K562 (cell line): ENCODE measurements at regions not wholly inside any gene's neighbourhood (a gene's known extent, or its start where the extent isn't known, plus 50 kb on each side); places are given as distances from the start of the nearest gene placed in this dataset.

Source experiments
- ATAC-seq: fragments of 200-7000 bp; cut with Tn5 transposase; 3 replicates; pipeline ENCODE4 v1.9.1; 2020; ENCODE audit warnings: moderate library complexity
- BruUV-seq: library from RNA; stranded (reverse); fragments of 400-500 nt; replicated peaks from 2 replicates; lab custom pipeline; 2021; lab: Mats Ljungman, UMichigan
- CTCF ChIA-PET: fragments of 300-600 bp; formaldehyde crosslinking; extraction: SDS; loops from one replicate; lab custom pipeline; 2021; ENCODE audit warnings: low intra/inter-chr PET ratio; lab: Yijun Ruan, JAX
- POLR2A ChIA-PET: fragments of 300-600, 350-650 bp; sonication (Branson Sonifier 250); formaldehyde crosslinking; extraction: SDS; loops from one replicate; lab custom pipeline; 2021; ENCODE audit warnings: antibody characterized with exemption, inconsistent platforms; lab: Yijun Ruan, JAX
- DNase-seq, 4 experiments: peaks; one replicate each; pipeline versions ENCODE4 v3.0.0 to v3.0.0-alpha.2; 2011 to 2018; ENCODE audit warnings: low spot score in 3 of 4, mixed read lengths in 3 of 4; ENCODE audit errors: extremely low read depth in 1 of 4
- FAIRE-seq: peaks from 2 replicates; lab custom pipeline; 2011; peaks lifted over from hg19 to GRCh38; lab: Jason Lieb, UNC
- H2AFZ ChIP-seq: 2 replicates; pipeline ENCODE4 v1.6.0; 2011; ENCODE audit warnings: low read depth, low read length, control low read depth, inconsistent platforms
- H3K27ac ChIP-seq: fragments of 200-600 bp; 3 replicates; pipeline ENCODE4 v1.8.0; 2011; ENCODE audit warnings: low read depth, mild to moderate bottlenecking, control low read depth, inconsistent platforms, low read length, moderate library complexity, mixed read lengths; ENCODE audit errors: extremely low read depth
- H3K27me3 ChIP-seq, 2 experiments: fragments of 300-600 bp in 1 of 2; 2 replicates in 1 of 2; 3 replicates in 1 of 2; pipeline versions ENCODE4 v1.6.0 to v1.8.0; 2011; ENCODE audit warnings: inconsistent platforms in 2 of 2, low read length in 2 of 2, mild to moderate bottlenecking in 1 of 2, mixed read lengths in 1 of 2, moderate library complexity in 1 of 2; ENCODE audit not compliant: control insufficient read depth in 2 of 2, insufficient read depth in 2 of 2
- H3K36me3 ChIP-seq: fragments of 300-600 bp; 3 replicates; pipeline ENCODE4 v1.8.0; 2011; ENCODE audit warnings: mild to moderate bottlenecking, low read length, inconsistent platforms; ENCODE audit not compliant: control insufficient read depth, insufficient read depth
- H3K4me1 ChIP-seq, 2 experiments: fragments of 200-600 bp in 1 of 2; replicated peaks in 1 of 2; 2 replicates in 1 of 2; 3 replicates in 1 of 2; pipeline versions ENCODE4 v1.5.1 to v1.8.0; 2011; ENCODE audit warnings: inconsistent platforms in 2 of 2, low read length in 2 of 2, mild to moderate bottlenecking in 1 of 2, mixed read lengths in 1 of 2, moderate library complexity in 1 of 2; ENCODE audit not compliant: control insufficient read depth in 2 of 2, insufficient read depth in 2 of 2
- H3K4me2 ChIP-seq: 2 replicates; pipeline ENCODE4 v1.6.1; 2011; ENCODE audit warnings: low read length, control low read depth, inconsistent platforms, mixed read lengths; ENCODE audit not compliant: insufficient read depth
- H3K4me3 ChIP-seq: fragments of 200-600 bp; sonication (generic), shearing (Covaris generic); 2 replicates; pipeline ENCODE4 v1.5.1; 2016; ENCODE audit warnings: control low read depth, inconsistent platforms
- H3K79me2 ChIP-seq: fragments of 200-600 bp; 3 replicates; pipeline ENCODE4 v1.8.0; 2011; ENCODE audit warnings: low read length, inconsistent platforms; ENCODE audit not compliant: control insufficient read depth, insufficient read depth
- H3K9ac ChIP-seq, 2 experiments: 2 replicates each; pipeline versions ENCODE4 v1.6.0 to v1.6.1; 2011; ENCODE audit warnings: low read depth in 2 of 2, low read length in 2 of 2, control low read depth in 1 of 2, inconsistent platforms in 1 of 2, mild to moderate bottlenecking in 1 of 2, mixed read lengths in 1 of 2; ENCODE audit not compliant: insufficient read depth in 1 of 2
- H3K9me1 ChIP-seq: one replicate; pipeline ENCODE4 v1.6.0; 2011; ENCODE audit warnings: inconsistent platforms, mild to moderate bottlenecking, low read length, moderate library complexity; ENCODE audit not compliant: control insufficient read depth, insufficient read depth
- H3K9me3 ChIP-seq: replicated peaks from 2 replicates; pipeline ENCODE4 v1.5.1; 2011; ENCODE audit warnings: low read depth, low read length, inconsistent platforms; ENCODE audit not compliant: control insufficient read depth, insufficient read depth
- H4K20me1 ChIP-seq: replicated peaks from 2 replicates; pipeline ENCODE4 v1.6.1; 2011; ENCODE audit warnings: low read length, inconsistent platforms, mixed read lengths; ENCODE audit not compliant: control insufficient read depth, insufficient read depth
- CBFA2T3 ChIP-seq: fragments of 450-650 bp; IDR thresholded peaks from 2 replicates; pipeline ENCODE4 v1.6.1; 2017
- FOXP1 ChIP-seq: sonication (generic); formaldehyde crosslinking; IDR thresholded peaks from 2 replicates; pipeline ENCODE4 v1.8.0; 2022; ENCODE audit warnings: mild to moderate bottlenecking, missing genetic modification reagents
- HNRNPLL ChIP-seq: fragments of 200-400 bp; formaldehyde crosslinking; IDR thresholded peaks from 2 replicates; pipeline ENCODE4 v1.6.1; 2017; ENCODE audit warnings: low read length, low read depth, mild to moderate bottlenecking; ENCODE audit not compliant: poor library complexity, severe bottlenecking
- ILF3 ChIP-seq: fragments of 450-650 bp; IDR thresholded peaks from 2 replicates; pipeline ENCODE4 v1.6.1; 2018; ENCODE audit warnings: antibody characterized with exemption, mild to moderate bottlenecking, moderate library complexity, borderline replicate concordance
- MCM3 ChIP-seq: fragments of 450-650 bp; IDR thresholded peaks from 2 replicates; pipeline ENCODE4 v1.6.1; 2016
- NBN ChIP-seq: fragments of 450-650 bp; IDR thresholded peaks from 2 replicates; pipeline ENCODE4 v1.6.1; 2016; ENCODE audit warnings: low read depth, mild to moderate bottlenecking
- POLR2AphosphoS5 ChIP-seq: IDR thresholded peaks from 2 replicates; pipeline ENCODE4 v1.6.1; 2011; ENCODE audit warnings: mild to moderate bottlenecking, low read depth, low read length, moderate library complexity; ENCODE audit not compliant: control insufficient read depth, insufficient read depth
- RAD21 ChIP-seq, 2 experiments: fragments of 250-450 bp in 1 of 2; fragments of 450-650 bp in 1 of 2; sonication (Bioruptor Pico) in 1 of 2; formaldehyde crosslinking in 1 of 2; IDR thresholded peaks in 1 of 2; conservative IDR thresholded peaks in 1 of 2; 2 replicates each; pipeline versions ENCODE4 v1.4.0 to v1.8.0; 2020 to 2022; ENCODE audit warnings: mild to moderate bottlenecking in 2 of 2, moderate library complexity in 1 of 2
- RBM25 ChIP-seq: fragments of 200-400 bp; formaldehyde crosslinking; IDR thresholded peaks from 2 replicates; pipeline ENCODE4 v1.6.1; 2018; ENCODE audit warnings: low read length, low read depth, moderate library complexity; ENCODE audit not compliant: severe bottlenecking
- TAF1 ChIP-seq: IDR thresholded peaks from 2 replicates; pipeline ENCODE4 v1.6.1; 2011; ENCODE audit warnings: mild to moderate bottlenecking, low read length, moderate library complexity; ENCODE audit not compliant: insufficient read depth, control insufficient read depth, severe bottlenecking; ENCODE audit errors: extremely low read depth
- TCF7 ChIP-seq: sonication (generic); IDR thresholded peaks from 2 replicates; pipeline ENCODE4 v1.6.1; 2016; ENCODE audit warnings: antibody characterized with exemption, borderline replicate concordance
- ZNF507 ChIP-seq: conservative IDR thresholded peaks from 2 replicates; pipeline ENCODE4 v1.6.1; 2017; ENCODE audit warnings: missing genetic modification characterization, missing compliant biosample characterization
- WGBS: fragments of 100-300 bp; shearing (Covaris generic); methylation state at CpG from one replicate; pipeline ENCODE4 v1.1.6; 2016; ENCODE audit warnings: low coverage, mixed read lengths; ENCODE audit not compliant: insufficient coverage; ENCODE audit errors: missing lambda C conversion rate; 5-methylcytosine and 5-hydroxymethylcytosine counted together
- in situ Hi-C: fragments of 300-500 bp; cut with MboI; formaldehyde crosslinking; loops from 4 replicates; pipeline ENCODE4 v1.15.0; 2018; ENCODE audit warnings: inconsistent platforms, mixed read lengths
- intact Hi-C: fragments of 100-400 bp; cut with micrococcal nuclease; formaldehyde crosslinking; loops from 2 replicates; pipeline ENCODE4 v1.14.2; 2022
- TF ChIP-seq, protein P1 (sequence below): fragments of 250-450 bp; sonication (Bioruptor Pico); IDR thresholded peaks from 2 replicates; pipeline ENCODE4 v1.5.0; 2022; ENCODE audit warnings: mild to moderate bottlenecking
- TF ChIP-seq, protein P2 (sequence below): sonication (generic); formaldehyde crosslinking; IDR thresholded peaks from 2 replicates; pipeline ENCODE4 v1.8.0; 2022; ENCODE audit warnings: mild to moderate bottlenecking, missing genetic modification reagents
- TF ChIP-seq, protein P3 (sequence below), 3 experiments: IDR thresholded peaks in 2 of 3; conservative IDR thresholded peaks in 1 of 3; 2 replicates each; pipeline ENCODE4 v1.5.1; 2011 to 2012; ENCODE audit warnings: low read length in 3 of 3, mild to moderate bottlenecking in 3 of 3, control low read depth in 2 of 3, improper control_type of control experiment in 1 of 3, inconsistent platforms in 1 of 3, low read depth in 1 of 3, mixed read lengths in 1 of 3, moderate library complexity in 1 of 3; ENCODE audit not compliant: insufficient read depth in 2 of 3

DNA sequence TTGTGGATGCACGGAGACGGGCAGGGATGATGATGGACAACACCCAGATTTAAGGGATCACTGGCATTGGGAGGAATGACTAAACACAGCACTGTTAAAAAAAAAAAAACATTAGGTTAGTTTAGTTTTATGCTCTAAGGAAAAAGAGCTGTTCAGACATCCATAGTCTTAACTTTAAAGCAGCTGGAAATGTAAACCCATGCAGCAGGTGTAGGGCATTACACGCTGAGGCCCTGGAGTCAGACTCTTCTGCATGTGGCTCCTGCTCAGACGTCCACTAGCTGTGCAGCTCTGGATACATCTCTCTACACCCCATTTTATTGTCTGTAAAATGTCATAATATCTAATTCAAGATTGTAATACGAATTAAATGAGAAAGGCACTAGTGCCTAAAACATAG, 191.8 kb upstream of the RASGRP1 start:
- Histone ChIP-seq H3K9me1 (no peaks in the 10 kb centered on the region), H2AFZ (no peak overlapping the region), H3K27me3 (peaks cover 3 to 4% of the 10 kb centered on the region in 2 experiments; a peak in 3 of 5 replicates), H3K36me3 (no peaks in the 10 kb centered on the region), H3K4me1 (no peaks in the 10 kb centered on the region), H3K79me2 (no peaks in the 10 kb centered on the region), H3K27ac (no peak overlapping the region), H3K4me2 (no peak overlapping the region), H4K20me1 (no peaks in the 10 kb centered on the region), H3K9me3 (no peaks in the 10 kb centered on the region), H3K4me3 (no peak overlapping the region), H3K9ac (no peak overlapping the region)
- POLR2A ChIA-PET, result no interaction called here
- DNase-seq, result no peak
- no peak for TF ChIP-seq MCM3
- no peak for TF ChIP-seq HNRNPLL
- no peak for TF ChIP-seq ILF3
- no peak for TF ChIP-seq TCF7
- TF ChIP-seq, protein P1, sequence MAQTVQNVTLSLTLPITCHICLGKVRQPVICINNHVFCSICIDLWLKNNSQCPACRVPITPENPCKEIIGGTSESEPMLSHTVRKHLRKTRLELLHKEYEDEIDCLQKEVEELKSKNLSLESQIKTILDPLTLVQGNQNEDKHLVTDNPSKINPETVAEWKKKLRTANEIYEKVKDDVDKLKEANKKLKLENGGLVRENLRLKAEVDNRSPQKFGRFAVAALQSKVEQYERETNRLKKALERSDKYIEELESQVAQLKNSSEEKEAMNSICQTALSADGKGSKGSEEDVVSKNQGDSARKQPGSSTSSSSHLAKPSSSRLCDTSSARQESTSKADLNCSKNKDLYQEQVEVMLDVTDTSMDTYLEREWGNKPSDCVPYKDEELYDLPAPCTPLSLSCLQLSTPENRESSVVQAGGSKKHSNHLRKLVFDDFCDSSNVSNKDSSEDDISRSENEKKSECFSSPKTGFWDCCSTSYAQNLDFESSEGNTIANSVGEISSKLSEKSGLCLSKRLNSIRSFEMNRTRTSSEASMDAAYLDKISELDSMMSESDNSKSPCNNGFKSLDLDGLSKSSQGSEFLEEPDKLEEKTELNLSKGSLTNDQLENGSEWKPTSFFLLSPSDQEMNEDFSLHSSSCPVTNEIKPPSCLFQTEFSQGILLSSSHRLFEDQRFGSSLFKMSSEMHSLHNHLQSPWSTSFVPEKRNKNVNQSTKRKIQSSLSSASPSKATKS, result no peak
- TF ChIP-seq, protein P2, sequence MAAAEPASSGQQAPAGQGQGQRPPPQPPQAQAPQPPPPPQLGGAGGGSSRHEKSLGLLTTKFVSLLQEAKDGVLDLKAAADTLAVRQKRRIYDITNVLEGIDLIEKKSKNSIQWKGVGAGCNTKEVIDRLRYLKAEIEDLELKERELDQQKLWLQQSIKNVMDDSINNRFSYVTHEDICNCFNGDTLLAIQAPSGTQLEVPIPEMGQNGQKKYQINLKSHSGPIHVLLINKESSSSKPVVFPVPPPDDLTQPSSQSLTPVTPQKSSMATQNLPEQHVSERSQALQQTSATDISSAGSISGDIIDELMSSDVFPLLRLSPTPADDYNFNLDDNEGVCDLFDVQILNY (CRISPR knock-in tag), result no peak
- TF ChIP-seq, protein P3, sequence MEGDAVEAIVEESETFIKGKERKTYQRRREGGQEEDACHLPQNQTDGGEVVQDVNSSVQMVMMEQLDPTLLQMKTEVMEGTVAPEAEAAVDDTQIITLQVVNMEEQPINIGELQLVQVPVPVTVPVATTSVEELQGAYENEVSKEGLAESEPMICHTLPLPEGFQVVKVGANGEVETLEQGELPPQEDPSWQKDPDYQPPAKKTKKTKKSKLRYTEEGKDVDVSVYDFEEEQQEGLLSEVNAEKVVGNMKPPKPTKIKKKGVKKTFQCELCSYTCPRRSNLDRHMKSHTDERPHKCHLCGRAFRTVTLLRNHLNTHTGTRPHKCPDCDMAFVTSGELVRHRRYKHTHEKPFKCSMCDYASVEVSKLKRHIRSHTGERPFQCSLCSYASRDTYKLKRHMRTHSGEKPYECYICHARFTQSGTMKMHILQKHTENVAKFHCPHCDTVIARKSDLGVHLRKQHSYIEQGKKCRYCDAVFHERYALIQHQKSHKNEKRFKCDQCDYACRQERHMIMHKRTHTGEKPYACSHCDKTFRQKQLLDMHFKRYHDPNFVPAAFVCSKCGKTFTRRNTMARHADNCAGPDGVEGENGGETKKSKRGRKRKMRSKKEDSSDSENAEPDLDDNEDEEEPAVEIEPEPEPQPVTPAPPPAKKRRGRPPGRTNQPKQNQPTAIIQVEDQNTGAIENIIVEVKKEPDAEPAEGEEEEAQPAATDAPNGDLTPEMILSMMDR (IDR thresholded peaks at IDR 0.05 in 2 of 3, conservative IDR thresholded peaks at IDR 0.05 in 1 of 3; ENCODE audit: insufficient read depth in 2 of 3, low read depth in 1 of 3, low read length in 3 of 3), result no peak
- TF ChIP-seq ZNF507 (tag), result no peak
- no peak for TF ChIP-seq FOXP1
- TF ChIP-seq POLR2AphosphoS5, result no peak
- TF ChIP-seq TAF1, result no peak
- no peak for TF ChIP-seq NBN
- TF ChIP-seq RBM25, result no peak
- no peak for TF ChIP-seq CBFA2T3
- TF ChIP-seq RAD21 (CRISPR knock-in tag; conservative IDR thresholded peaks at IDR 0.05 in 1 of 2, IDR thresholded peaks at IDR 0.05 in 1 of 2), result no peak
- CTCF ChIA-PET, result no interaction called here
- intact Hi-C loops, result no loop called here
- no peak for ATAC-seq
- in situ Hi-C loops, result no loop called here
- FAIRE-seq, result no peak
- WGBS, result 0% methylated on average over 5 of the region's 5 CpGs
- no TSS peak for BruUV-seq
